Esophagus muscularis mucosa (tissue), 4 donors: ENCODE measurements at regions not wholly inside any gene's neighbourhood (a gene's known extent, or its start where the extent isn't known, plus 50 kb on each side); places are given as distances from the start of the nearest gene placed in this dataset.

Experiments
- DNase-seq: peaks from one replicate; pipeline ENCODE4 v3.0.0-alpha.2; 2017; ENCODE audit errors: extremely low spot score
- H3K27ac ChIP-seq, 4 donors: fragments of 200-600 bp; sonication (generic); replicated peaks in 1 of 4; 1 replicate in 3 of 4; 2 replicates in 1 of 4; pipeline ENCODE4 v1.5.1; 2016 to 2019; ENCODE audit warnings: mild to moderate bottlenecking in 1 of 4
- H3K27me3 ChIP-seq, 4 donors: fragments of 200-600 bp; sonication (generic); one replicate each; pipeline versions ENCODE4 v1.5.1 to v1.6.0; 2016 to 2019
- H3K36me3 ChIP-seq, 4 donors: fragments of 200-600 bp; sonication (generic); one replicate each; pipeline ENCODE4 v1.5.1; 2016 to 2019
- H3K4me1 ChIP-seq, 4 donors: fragments of 200-600 bp; sonication (generic); one replicate each; pipeline ENCODE4 v1.5.1; 2016 to 2019
- H3K4me3 ChIP-seq, 4 donors: fragments of 200-600 bp; sonication (generic); 1 replicate in 2 of 4; 2 replicates in 2 of 4; pipeline ENCODE4 v1.5.1; 2016 to 2019; ENCODE audit warnings: mild to moderate bottlenecking in 4 of 4, moderate library complexity in 1 of 4
- H3K9me3 ChIP-seq, 4 donors: fragments of 200-600 bp; sonication (generic); 1 replicate in 3 of 4; 2 replicates in 1 of 4; pipeline ENCODE4 v1.5.1; 2016 to 2019
- EP300 ChIP-seq: sonication (generic); formaldehyde crosslinking; IDR thresholded peaks from one replicate; pipeline ENCODE4 v1.6.1; 2017; ENCODE audit warnings: antibody characterized with exemption
- POLR2A ChIP-seq: fragments of 450-650 bp; IDR thresholded peaks from one replicate; pipeline ENCODE4 v1.6.1; 2017; ENCODE audit warnings: antibody characterized with exemption, moderate library complexity, mild to moderate bottlenecking, low read depth
- POLR2AphosphoS5 ChIP-seq, 2 donors: sonication (generic); formaldehyde crosslinking; IDR thresholded peaks; one replicate each; pipeline ENCODE4 v1.6.1; 2017; ENCODE audit warnings: antibody characterized with exemption in 2 of 2
- WGBS: methylation state at CpG from one replicate; pipeline ENCODE4 v1.1.5; 2018; 5-methylcytosine and 5-hydroxymethylcytosine counted together
- intact Hi-C: fragments of 100-400 bp; cut with DNase I; formaldehyde crosslinking; loops from one replicate; pipeline ENCODE4 v1.15.1; 2023
- TF ChIP-seq, protein P1 (sequence below), 3 experiments: fragments of 200-600 bp in 2 of 3; fragments of 450-650 bp in 1 of 3; sonication (generic) in 2 of 3; IDR thresholded peaks; one replicate each; pipeline ENCODE4 v1.5.1; 2017 to 2019; ENCODE audit warnings: antibody characterized with exemption in 3 of 3, mild to moderate bottlenecking in 2 of 3, moderate library complexity in 1 of 3

DNA sequence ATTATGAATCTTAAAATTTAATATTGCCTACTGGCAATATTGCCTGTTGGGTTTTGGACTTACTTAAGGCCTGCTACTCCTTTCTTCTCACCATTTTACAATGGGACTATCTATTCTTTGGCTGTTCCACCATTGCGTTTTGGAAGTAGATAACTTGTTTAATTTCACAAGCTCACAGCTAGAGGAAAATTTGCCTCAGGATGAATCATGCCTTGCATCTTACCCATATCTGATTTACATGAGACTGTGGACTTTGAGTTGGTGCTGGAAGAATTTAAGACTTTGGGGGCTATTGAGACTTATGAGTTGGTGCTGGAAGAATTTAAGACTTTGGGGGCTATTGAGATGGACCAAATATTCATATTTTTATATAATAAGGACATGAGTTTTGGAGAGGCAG is 662.6 kb downstream of the METTL15 start:
- H3K4me3 ChIP-seq = no peak overlapping the region
- 79% methylated on average over 1 of the region's 1 CpG for WGBS
- intact Hi-C loops = no loop called here
- H3K4me1 ChIP-seq = no peaks in the 10 kb centered on the region
- TF ChIP-seq, protein P1, sequence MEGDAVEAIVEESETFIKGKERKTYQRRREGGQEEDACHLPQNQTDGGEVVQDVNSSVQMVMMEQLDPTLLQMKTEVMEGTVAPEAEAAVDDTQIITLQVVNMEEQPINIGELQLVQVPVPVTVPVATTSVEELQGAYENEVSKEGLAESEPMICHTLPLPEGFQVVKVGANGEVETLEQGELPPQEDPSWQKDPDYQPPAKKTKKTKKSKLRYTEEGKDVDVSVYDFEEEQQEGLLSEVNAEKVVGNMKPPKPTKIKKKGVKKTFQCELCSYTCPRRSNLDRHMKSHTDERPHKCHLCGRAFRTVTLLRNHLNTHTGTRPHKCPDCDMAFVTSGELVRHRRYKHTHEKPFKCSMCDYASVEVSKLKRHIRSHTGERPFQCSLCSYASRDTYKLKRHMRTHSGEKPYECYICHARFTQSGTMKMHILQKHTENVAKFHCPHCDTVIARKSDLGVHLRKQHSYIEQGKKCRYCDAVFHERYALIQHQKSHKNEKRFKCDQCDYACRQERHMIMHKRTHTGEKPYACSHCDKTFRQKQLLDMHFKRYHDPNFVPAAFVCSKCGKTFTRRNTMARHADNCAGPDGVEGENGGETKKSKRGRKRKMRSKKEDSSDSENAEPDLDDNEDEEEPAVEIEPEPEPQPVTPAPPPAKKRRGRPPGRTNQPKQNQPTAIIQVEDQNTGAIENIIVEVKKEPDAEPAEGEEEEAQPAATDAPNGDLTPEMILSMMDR (IDR thresholded peaks at IDR 0.05) = no peak
- TF ChIP-seq POLR2AphosphoS5 (IDR thresholded peaks at IDR 0.05) (no peak), POLR2A (no peak), EP300 (no peak)
- no peaks in the 10 kb centered on the region for H3K27me3 ChIP-seq
- no peak for DNase-seq
- H3K9me3 ChIP-seq = peaks cover 0 to 19% (median 11%) of the 10 kb centered on the region in 4 donors
- no peak overlapping the region for H3K27ac ChIP-seq
- no peaks in the 10 kb centered on the region for H3K36me3 ChIP-seq

DNA sequence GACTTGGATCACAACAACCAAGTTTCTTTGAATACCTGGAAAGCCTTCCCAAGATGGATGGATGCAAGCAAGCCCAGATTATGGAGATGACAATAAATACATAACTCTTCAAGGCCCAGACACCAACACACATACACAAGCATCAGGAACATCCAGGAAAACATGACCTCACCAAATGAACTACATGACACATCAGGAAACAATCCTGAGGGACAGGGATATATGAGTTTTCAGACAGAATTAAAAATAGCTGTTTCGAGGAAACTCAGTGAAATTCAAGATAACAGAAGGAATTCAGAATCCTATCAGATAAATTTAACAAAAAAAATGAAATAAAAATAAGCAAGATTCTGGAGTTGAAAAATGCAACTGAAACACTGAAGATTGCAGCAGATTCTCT is 659.4 kb downstream of the METTL15 start:
- whole genome bisulfite sequencing = 61% methylated on average over 1 of the region's 1 CpG

DNA sequence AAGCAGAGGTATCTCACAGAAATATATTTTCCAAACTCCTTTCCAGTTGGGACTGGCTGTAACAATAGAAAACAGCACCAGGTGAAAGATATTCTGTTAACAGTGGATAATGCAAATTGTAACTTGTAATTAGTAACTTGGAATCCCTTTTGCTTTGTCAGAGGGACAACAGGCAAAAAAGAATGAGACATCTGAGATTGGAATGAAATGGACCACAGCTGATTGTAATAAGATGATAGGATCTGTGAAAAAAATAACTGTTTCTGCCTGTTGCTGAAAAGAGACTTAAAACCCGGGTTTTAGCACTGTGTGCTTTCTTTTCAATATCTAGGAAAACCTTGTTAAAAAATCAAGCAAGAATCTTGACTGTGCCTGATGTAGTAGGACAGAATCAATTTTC is 655.7 kb downstream of the METTL15 start:
- intact Hi-C loops = no loop called here
- no peaks in the 10 kb centered on the region for H3K9me3 ChIP-seq
- 77% methylated on average over 1 of the region's 1 CpG for WGBS
- H3K4me3 ChIP-seq = no peak overlapping the region
- no peak for DNase-seq
- H3K4me1 ChIP-seq = no peaks in the 10 kb centered on the region
- H3K27ac ChIP-seq = no peak overlapping the region
- TF ChIP-seq POLR2A = no peak
- H3K27me3 ChIP-seq = no peaks in the 10 kb centered on the region
- no peaks in the 10 kb centered on the region for H3K36me3 ChIP-seq

More for the DNA sequence above, 659.4 kb downstream of the METTL15 start:
- Histone ChIP-seq H3K36me3 (no peaks in the 10 kb centered on the region), H3K9me3 (peaks cover 0 to 9% (median 5%) of the 10 kb centered on the region in 4 donors), H3K4me1 (no peaks in the 10 kb centered on the region), H3K27ac (no peak overlapping the region), H3K4me3 (no peak overlapping the region), H3K27me3 (no peaks in the 10 kb centered on the region)
- no peak for DNase-seq
- TF ChIP-seq, protein P1 (IDR thresholded peaks at IDR 0.05) = no peak
- TF ChIP-seq POLR2AphosphoS5 (IDR thresholded peaks at IDR 0.05) (no peak), POLR2A (no peak), EP300 (no peak)
- intact Hi-C loops = no loop called here

DNA sequence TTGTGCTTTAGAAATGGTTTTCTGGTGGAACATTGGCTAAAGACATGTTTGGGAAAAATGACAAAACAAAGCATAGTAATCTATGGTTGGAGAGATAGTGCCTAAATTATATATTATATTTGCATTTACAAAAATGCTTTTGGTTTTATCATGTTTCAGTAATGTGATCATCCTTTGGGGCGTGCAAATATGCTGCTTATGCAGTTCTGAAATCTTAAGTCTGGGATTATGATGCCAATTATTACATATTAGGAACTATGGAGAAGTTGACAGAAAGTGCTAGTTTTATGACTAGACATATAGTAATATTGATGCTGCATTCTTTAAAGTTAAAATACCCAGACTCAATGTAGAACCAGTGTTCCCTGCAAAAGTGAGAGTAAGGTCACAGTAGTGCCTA is 655.0 kb downstream of the METTL15 start:
- Histone ChIP-seq H3K27me3 (no peaks in the 10 kb centered on the region), H3K4me3 (no peak overlapping the region), H3K4me1 (no peaks in the 10 kb centered on the region), H3K9me3 (no peaks in the 10 kb centered on the region), H3K36me3 (no peaks in the 10 kb centered on the region), H3K27ac (no peak overlapping the region)
- 81% methylated on average over 1 of the region's 1 CpG for WGBS
- no peak for DNase-seq
- TF ChIP-seq, protein P1 (IDR thresholded peaks at IDR 0.05) = no peak
- no peak for TF ChIP-seq POLR2AphosphoS5 (IDR thresholded peaks at IDR 0.05)
- TF ChIP-seq EP300 = no peak
- no peak for TF ChIP-seq POLR2A
- intact Hi-C loops = no loop called here

DNA sequence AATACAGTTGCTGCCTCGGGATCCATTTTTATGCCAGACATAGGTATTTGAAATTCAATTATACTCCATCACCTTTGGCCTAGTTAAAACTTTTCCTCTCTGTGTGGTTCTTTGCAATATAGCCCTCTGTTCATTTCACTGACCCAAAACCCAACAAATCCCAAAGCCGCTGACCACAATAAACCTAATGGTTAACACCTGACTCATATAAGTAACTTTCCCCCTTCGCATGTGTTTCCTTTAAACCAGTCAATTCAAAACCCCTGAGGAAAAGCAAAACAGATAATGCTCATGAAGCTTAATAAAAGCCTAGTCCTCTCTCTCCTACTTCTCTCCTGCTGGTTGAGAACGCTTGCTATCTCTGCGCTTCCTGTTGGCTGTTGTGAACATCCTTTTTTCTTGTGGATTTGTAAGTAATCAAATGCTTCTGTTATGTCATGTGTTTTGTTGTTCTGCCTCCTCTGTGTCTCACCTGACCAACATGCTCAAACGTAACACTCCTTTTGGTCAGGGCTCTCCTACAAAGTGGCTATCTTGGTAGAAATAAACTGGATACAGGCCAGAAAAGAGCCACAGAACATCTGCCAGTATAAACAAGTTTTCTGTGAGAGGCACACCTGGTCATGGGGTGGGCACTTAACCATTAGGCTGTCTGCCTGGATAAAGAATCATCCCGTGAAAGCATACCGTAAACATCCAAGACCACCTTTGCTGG is 652.6 kb downstream of the METTL15 start:
- intact Hi-C loops = no loop called here

More for the DNA sequence above, 652.6 kb downstream of the METTL15 start:
- 91% methylated on average over 8 of the region's 8 CpGs for WGBS
- Histone ChIP-seq H3K4me1 (peaks cover 0 to 18% (median 1%) of the 10 kb centered on the region in 4 donors), H3K27ac (no peak overlapping the region), H3K9me3 (no peaks in the 10 kb centered on the region), H3K36me3 (no peaks in the 10 kb centered on the region), H3K27me3 (no peaks in the 10 kb centered on the region), H3K4me3 (no peak overlapping the region)
- no peak for DNase-seq
- TF ChIP-seq EP300 (no peak), POLR2AphosphoS5 (IDR thresholded peaks at IDR 0.05) (no peak), POLR2A (no peak)
- TF ChIP-seq, protein P1 (IDR thresholded peaks at IDR 0.05) = no peak
